ENCODE measurements at regions not wholly inside any gene's neighbourhood (a gene's known extent, or its start where the extent isn't known, plus 50 kb on each side); places are given as distances from the start of the nearest gene placed in this dataset.

- no peaks in the 10 kb centered on the region for H3K4me1 ChIP-seq
- CTCF ChIA-PET, result no interaction called here
Measured at GRCh38 chr18:9015689-9016088, 86.8 kb upstream of the NDUFV2 start.

GRCh38 chr18:9016633-9017166 lies 85.8 kb upstream of the NDUFV2 start:
- peaks cover 8% of the 10 kb centered on the region for H3K9me3 Mint-ChIP-seq (ENCODE audit: unreplicated experiment)
- Histone ChIP-seq H3K4me1 (no peaks in the 10 kb centered on the region), H3K9me3 (no peaks in the 10 kb centered on the region), H3K27me3 (replicated peaks; ENCODE audit: control insufficient read depth, insufficient read depth, low read length) (no peaks in the 10 kb centered on the region), H3K36me3 (ENCODE audit: control insufficient read depth, insufficient read depth, low read length) (no peaks in the 10 kb centered on the region), H3K4me3 (ENCODE audit: low read depth, low read length) (no peak overlapping the region)
- DNase-seq, result no peak
- intact Hi-C loops (cut with micrococcal nuclease; ENCODE audit: unreplicated experiment), result no loop called here
- CTCF ChIA-PET, result no interaction called here
- no peaks in the 10 kb centered on the region for H3K36me3 Mint-ChIP-seq (ENCODE audit: insufficient read depth, unreplicated experiment)
- POLR2A ChIA-PET, result no interaction called here
- no peak overlapping the region for H3K4me3 Mint-ChIP-seq (ENCODE audit: unreplicated experiment)
- H3K4me1 Mint-ChIP-seq (ENCODE audit: low read depth, unreplicated experiment), result no peaks in the 10 kb centered on the region
- H3K27ac Mint-ChIP-seq (ENCODE audit: unreplicated experiment), result no peak overlapping the region
- no peaks in the 10 kb centered on the region for H3K27me3 Mint-ChIP-seq (ENCODE audit: insufficient read depth, unreplicated experiment)
- TF ChIP-seq CTCF (IDR thresholded peaks at IDR 0.05; ENCODE audit: insufficient read depth in 1 of 2, low read depth in 1 of 2, low read length in 1 of 2, severe bottlenecking in 1 of 2, unreplicated experiment in 1 of 2), result no peak
- no TSS peak for BruUV-seq (replicated peaks)

More at GRCh38 chr18:9015689-9016088, 86.8 kb upstream of the NDUFV2 start:
- Histone ChIP-seq H3K27me3 (replicated peaks; ENCODE audit: control insufficient read depth, insufficient read depth, low read length) (no peaks in the 10 kb centered on the region), H3K4me3 (ENCODE audit: low read depth, low read length) (no peak overlapping the region), H3K9me3 (no peaks in the 10 kb centered on the region), H3K36me3 (ENCODE audit: control insufficient read depth, insufficient read depth, low read length) (no peaks in the 10 kb centered on the region)
- POLR2A ChIA-PET, result no interaction called here
- H3K9me3 Mint-ChIP-seq (ENCODE audit: unreplicated experiment), result peaks cover 8% of the 10 kb centered on the region
- DNase-seq, result no peak
- no peak overlapping the region for H3K27ac Mint-ChIP-seq (ENCODE audit: unreplicated experiment)
- TF ChIP-seq CTCF (IDR thresholded peaks at IDR 0.05; ENCODE audit: insufficient read depth in 1 of 2, low read depth in 1 of 2, low read length in 1 of 2, severe bottlenecking in 1 of 2, unreplicated experiment in 1 of 2), result no peak
- H3K4me3 Mint-ChIP-seq (ENCODE audit: unreplicated experiment), result no peak overlapping the region
- intact Hi-C loops (cut with micrococcal nuclease; ENCODE audit: unreplicated experiment), result no loop called here
- BruUV-seq (replicated peaks), result no TSS peak
- no peaks in the 10 kb centered on the region for H3K27me3 Mint-ChIP-seq (ENCODE audit: insufficient read depth, unreplicated experiment)
- H3K4me1 Mint-ChIP-seq (ENCODE audit: low read depth, unreplicated experiment), result no peaks in the 10 kb centered on the region
- H3K36me3 Mint-ChIP-seq (ENCODE audit: insufficient read depth, unreplicated experiment), result no peaks in the 10 kb centered on the region

GRCh38 chr18:9017167-9017904 lies 85.2 kb upstream of the NDUFV2 start:
- Mint-ChIP-seq H3K27ac (ENCODE audit: unreplicated experiment) (no peak overlapping the region), H3K4me1 (ENCODE audit: low read depth, unreplicated experiment) (no peaks in the 10 kb centered on the region), H3K36me3 (ENCODE audit: insufficient read depth, unreplicated experiment) (no peaks in the 10 kb centered on the region), H3K9me3 (ENCODE audit: unreplicated experiment) (peaks cover 8% of the 10 kb centered on the region), H3K27me3 (ENCODE audit: insufficient read depth, unreplicated experiment) (no peaks in the 10 kb centered on the region), H3K4me3 (ENCODE audit: unreplicated experiment) (no peak overlapping the region)
- no peaks in the 10 kb centered on the region for H3K36me3 ChIP-seq (ENCODE audit: control insufficient read depth, insufficient read depth, low read length)
- POLR2A ChIA-PET, result no interaction called here
- TF ChIP-seq CTCF (IDR thresholded peaks at IDR 0.05; ENCODE audit: insufficient read depth in 1 of 2, low read depth in 1 of 2, low read length in 1 of 2, severe bottlenecking in 1 of 2, unreplicated experiment in 1 of 2), result no peak
- H3K27me3 ChIP-seq (replicated peaks; ENCODE audit: control insufficient read depth, insufficient read depth, low read length), result no peaks in the 10 kb centered on the region
- no peaks in the 10 kb centered on the region for H3K9me3 ChIP-seq
- no peak for DNase-seq
- CTCF ChIA-PET, result no interaction called here
- H3K4me3 ChIP-seq (ENCODE audit: low read depth, low read length), result no peak overlapping the region
- intact Hi-C loops (cut with micrococcal nuclease; ENCODE audit: unreplicated experiment), result no loop called here
- no TSS peak for BruUV-seq (replicated peaks)
- H3K4me1 ChIP-seq, result no peaks in the 10 kb centered on the region
